ENCODE measurements at regions not wholly inside any gene's neighbourhood (a gene's known extent, or its start where the extent isn't known, plus 50 kb on each side); places are given as distances from the start of the nearest gene placed in this dataset.

DNA sequence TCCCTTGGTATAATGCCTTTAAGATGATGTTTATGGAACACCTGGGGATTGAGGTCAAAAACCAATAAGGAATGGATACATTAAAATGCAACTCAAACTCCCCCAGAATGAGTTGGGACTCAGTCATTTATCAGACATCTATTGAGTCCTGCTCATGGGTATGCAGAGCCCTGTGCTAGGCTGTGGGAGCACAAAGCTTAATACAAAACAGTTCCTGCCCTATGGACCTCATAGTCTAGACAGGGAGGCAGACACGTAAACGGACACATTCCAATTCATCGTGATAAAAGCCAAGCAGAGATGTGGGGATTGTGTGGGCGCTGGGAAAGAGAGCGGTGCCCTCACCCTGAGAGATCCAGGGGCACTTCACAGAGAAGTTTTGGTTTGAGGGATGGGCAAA lies 181.7 kb downstream of the PTEN start:
- TF ChIP-seq, protein P1, sequence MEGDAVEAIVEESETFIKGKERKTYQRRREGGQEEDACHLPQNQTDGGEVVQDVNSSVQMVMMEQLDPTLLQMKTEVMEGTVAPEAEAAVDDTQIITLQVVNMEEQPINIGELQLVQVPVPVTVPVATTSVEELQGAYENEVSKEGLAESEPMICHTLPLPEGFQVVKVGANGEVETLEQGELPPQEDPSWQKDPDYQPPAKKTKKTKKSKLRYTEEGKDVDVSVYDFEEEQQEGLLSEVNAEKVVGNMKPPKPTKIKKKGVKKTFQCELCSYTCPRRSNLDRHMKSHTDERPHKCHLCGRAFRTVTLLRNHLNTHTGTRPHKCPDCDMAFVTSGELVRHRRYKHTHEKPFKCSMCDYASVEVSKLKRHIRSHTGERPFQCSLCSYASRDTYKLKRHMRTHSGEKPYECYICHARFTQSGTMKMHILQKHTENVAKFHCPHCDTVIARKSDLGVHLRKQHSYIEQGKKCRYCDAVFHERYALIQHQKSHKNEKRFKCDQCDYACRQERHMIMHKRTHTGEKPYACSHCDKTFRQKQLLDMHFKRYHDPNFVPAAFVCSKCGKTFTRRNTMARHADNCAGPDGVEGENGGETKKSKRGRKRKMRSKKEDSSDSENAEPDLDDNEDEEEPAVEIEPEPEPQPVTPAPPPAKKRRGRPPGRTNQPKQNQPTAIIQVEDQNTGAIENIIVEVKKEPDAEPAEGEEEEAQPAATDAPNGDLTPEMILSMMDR (IDR thresholded peaks at IDR 0.05): no peak
- TF ChIP-seq EZH2 (IDR thresholded peaks at IDR 0.05): no peak
- no peak for TF ChIP-seq EZH2phosphoT487 (IDR thresholded peaks at IDR 0.05)

Data from neural progenitor cell (in vitro differentiated cells).